ENCODE measurements at regions not wholly inside any gene's neighbourhood (a gene's known extent, or its start where the extent isn't known, plus 50 kb on each side); places are given as distances from the start of the nearest gene placed in this dataset.

GRCh38 chr12:78579846-78580245 lies 284.7 kb upstream of the SYT1 start:
- no peak for TF ChIP-seq POLR2A (IDR thresholded peaks at IDR 0.05)
- no peak for TF ChIP-seq CTCF (IDR thresholded peaks at IDR 0.05)

Measured in prostate gland (tissue), 2 donors.